ENCODE measurements at regions not wholly inside any gene's neighbourhood (a gene's known extent, or its start where the extent isn't known, plus 50 kb on each side); places are given as distances from the start of the nearest gene placed in this dataset.

GRCh38 chr10:36048780-36049179, 406.7 kb upstream of the FZD8 start:
- H3K9me3 Mint-ChIP-seq, result peaks cover 2% of the 10 kb centered on the region
- H3K4me1 Mint-ChIP-seq, result no peaks in the 10 kb centered on the region
- no peak overlapping the region for H3K4me3 Mint-ChIP-seq
- no peak for DNase-seq (ENCODE audit: low read depth, low spot score)
- no peak for TF ChIP-seq CTCF (conservative IDR thresholded peaks at IDR 0.05)
- H3K36me3 Mint-ChIP-seq (ENCODE audit: low read depth), result no peaks in the 10 kb centered on the region
- H3K27ac Mint-ChIP-seq (ENCODE audit: unreplicated experiment), result no peak overlapping the region
- no peaks in the 10 kb centered on the region for H3K27me3 Mint-ChIP-seq (ENCODE audit: low read depth)

- H3K36me3 Mint-ChIP-seq (ENCODE audit: low read depth), result no peaks in the 10 kb centered on the region
- DNase-seq (ENCODE audit: low read depth, low spot score), result no peak
- TF ChIP-seq CTCF (conservative IDR thresholded peaks at IDR 0.05), result no peak
- H3K27me3 Mint-ChIP-seq (ENCODE audit: low read depth), result no peaks in the 10 kb centered on the region
- H3K4me1 Mint-ChIP-seq, result no peaks in the 10 kb centered on the region
- no peak overlapping the region for H3K4me3 Mint-ChIP-seq
- H3K9me3 Mint-ChIP-seq, result peaks cover 2% of the 10 kb centered on the region
- no peak overlapping the region for H3K27ac Mint-ChIP-seq (ENCODE audit: unreplicated experiment)
Measured at GRCh38 chr10:36048236-36048635, 406.1 kb upstream of the FZD8 start.

GRCh38 chr10:36042135-36042534, 400.0 kb upstream of the FZD8 start:
- H3K36me3 Mint-ChIP-seq (ENCODE audit: low read depth), result no peaks in the 10 kb centered on the region
- peaks cover 11% of the 10 kb centered on the region for H3K4me1 Mint-ChIP-seq
- no peak overlapping the region for H3K4me3 Mint-ChIP-seq
- DNase-seq (ENCODE audit: low read depth, low spot score), result no peak
- TF ChIP-seq CTCF (conservative IDR thresholded peaks at IDR 0.05), result no peak
- no peak overlapping the region for H3K27ac Mint-ChIP-seq (ENCODE audit: unreplicated experiment)
- H3K9me3 Mint-ChIP-seq, result peaks cover 7% of the 10 kb centered on the region
- H3K27me3 Mint-ChIP-seq (ENCODE audit: low read depth), result no peaks in the 10 kb centered on the region

- H3K4me1 Mint-ChIP-seq, result peaks cover 11% of the 10 kb centered on the region
- peaks cover 4% of the 10 kb centered on the region for H3K9me3 Mint-ChIP-seq
- H3K27ac Mint-ChIP-seq (ENCODE audit: unreplicated experiment), result no peak overlapping the region
- no peaks in the 10 kb centered on the region for H3K36me3 Mint-ChIP-seq (ENCODE audit: low read depth)
- H3K4me3 Mint-ChIP-seq, result no peak overlapping the region
- DNase-seq (ENCODE audit: low read depth, low spot score), result no peak
- H3K27me3 Mint-ChIP-seq (ENCODE audit: low read depth), result no peaks in the 10 kb centered on the region
- no peak for TF ChIP-seq CTCF (conservative IDR thresholded peaks at IDR 0.05)
Measured at GRCh38 chr10:36038316-36038955, 396.3 kb upstream of the FZD8 start.

- no peak overlapping the region for H3K27ac Mint-ChIP-seq (ENCODE audit: unreplicated experiment)
- H3K4me3 Mint-ChIP-seq, result no peak overlapping the region
- peaks cover 11% of the 10 kb centered on the region for H3K4me1 Mint-ChIP-seq
- no peaks in the 10 kb centered on the region for H3K36me3 Mint-ChIP-seq (ENCODE audit: low read depth)
- no peak for TF ChIP-seq CTCF (conservative IDR thresholded peaks at IDR 0.05)
- no peaks in the 10 kb centered on the region for H3K9me3 Mint-ChIP-seq
- H3K27me3 Mint-ChIP-seq (ENCODE audit: low read depth), result peaks cover 3% of the 10 kb centered on the region
- no peak for DNase-seq (ENCODE audit: low read depth, low spot score)
Measured at GRCh38 chr10:36036137-36036536, 394.0 kb upstream of the FZD8 start.

All from neural crest cell (in vitro differentiated cells).